Fibroblast of pulmonary artery (primary cell): ENCODE measurements at regions not wholly inside any gene's neighbourhood (a gene's known extent, or its start where the extent isn't known, plus 50 kb on each side); places are given as distances from the start of the nearest gene placed in this dataset.

Experiments used
- DNase-seq: peaks from one replicate; pipeline ENCODE4 v3.0.0-alpha.2; 2010; ENCODE audit warnings: low read depth
- H3K4me3 ChIP-seq: replicated peaks from 2 replicates; pipeline ENCODE4 v1.5.1; 2011; ENCODE audit warnings: low read depth, mild to moderate bottlenecking, control low read depth, low read length, moderate library complexity
- TF ChIP-seq, protein P1 (sequence below): IDR thresholded peaks from 2 replicates; pipeline ENCODE4 v1.5.1; 2011; ENCODE audit warnings: mild to moderate bottlenecking, control low read depth, low read length, inconsistent platforms; ENCODE audit errors: missing control alignments

DNA sequence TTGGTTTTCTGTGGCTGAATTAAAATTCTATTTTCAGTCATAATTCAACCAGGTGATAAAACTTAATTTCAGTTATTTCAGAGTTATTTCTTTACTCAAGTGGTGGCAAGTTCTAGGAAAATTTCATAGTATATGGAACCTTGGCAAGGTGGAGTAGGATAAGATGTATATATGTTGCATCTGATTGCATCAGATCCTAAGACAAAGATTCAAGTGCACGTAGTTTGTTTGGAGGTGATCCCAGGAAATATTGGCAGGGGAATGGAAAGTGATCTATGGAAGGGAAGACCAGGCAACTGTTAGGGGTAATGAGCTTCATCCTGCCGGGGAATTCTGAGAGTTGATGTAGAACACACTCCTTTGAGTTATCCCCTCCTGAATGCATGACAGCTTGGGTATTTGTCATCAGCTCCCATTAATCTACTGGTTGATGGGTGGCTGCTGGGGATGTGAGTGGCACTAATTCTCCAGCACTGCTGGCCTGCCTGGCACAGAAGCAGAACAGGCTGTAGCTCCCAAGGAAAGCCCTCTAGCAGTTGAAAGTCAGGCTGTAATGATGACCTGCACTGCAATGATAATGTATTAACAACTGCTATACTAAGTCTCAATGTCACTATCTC, 52.2 kb upstream of the TOM1L1 start:
- DNase-seq: no peak
- TF ChIP-seq, protein P1, sequence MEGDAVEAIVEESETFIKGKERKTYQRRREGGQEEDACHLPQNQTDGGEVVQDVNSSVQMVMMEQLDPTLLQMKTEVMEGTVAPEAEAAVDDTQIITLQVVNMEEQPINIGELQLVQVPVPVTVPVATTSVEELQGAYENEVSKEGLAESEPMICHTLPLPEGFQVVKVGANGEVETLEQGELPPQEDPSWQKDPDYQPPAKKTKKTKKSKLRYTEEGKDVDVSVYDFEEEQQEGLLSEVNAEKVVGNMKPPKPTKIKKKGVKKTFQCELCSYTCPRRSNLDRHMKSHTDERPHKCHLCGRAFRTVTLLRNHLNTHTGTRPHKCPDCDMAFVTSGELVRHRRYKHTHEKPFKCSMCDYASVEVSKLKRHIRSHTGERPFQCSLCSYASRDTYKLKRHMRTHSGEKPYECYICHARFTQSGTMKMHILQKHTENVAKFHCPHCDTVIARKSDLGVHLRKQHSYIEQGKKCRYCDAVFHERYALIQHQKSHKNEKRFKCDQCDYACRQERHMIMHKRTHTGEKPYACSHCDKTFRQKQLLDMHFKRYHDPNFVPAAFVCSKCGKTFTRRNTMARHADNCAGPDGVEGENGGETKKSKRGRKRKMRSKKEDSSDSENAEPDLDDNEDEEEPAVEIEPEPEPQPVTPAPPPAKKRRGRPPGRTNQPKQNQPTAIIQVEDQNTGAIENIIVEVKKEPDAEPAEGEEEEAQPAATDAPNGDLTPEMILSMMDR: no peak

DNA sequence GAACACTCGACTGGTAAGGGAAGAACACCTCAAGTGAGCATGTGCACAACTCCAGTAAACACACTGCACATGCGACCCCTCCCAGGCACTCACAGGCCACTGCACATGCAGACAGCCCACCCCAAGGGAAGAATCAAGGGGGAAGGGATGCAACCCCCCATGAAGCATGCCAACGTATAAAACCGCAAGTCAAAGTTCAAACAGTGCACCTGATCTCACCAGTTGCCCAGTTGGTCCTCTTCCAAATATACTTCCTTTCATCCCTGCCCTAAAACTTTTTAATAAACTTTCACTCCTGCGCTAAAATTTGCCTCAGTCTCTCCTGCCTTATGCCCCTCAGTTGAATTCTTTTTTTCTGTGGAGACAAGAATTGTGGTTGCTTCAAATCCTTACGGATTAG, 51.0 kb upstream of the TOM1L1 start:
- TF ChIP-seq, protein P1: no peak
- DNase-seq: no peak
- H3K4me3 ChIP-seq: no peak overlapping the region

More for the DNA sequence above, 52.2 kb upstream of the TOM1L1 start:
- H3K4me3 ChIP-seq: no peak overlapping the region
